HG03108 (cell line): ENCODE measurements at regions not wholly inside any gene's neighbourhood (a gene's known extent, or its start where the extent isn't known, plus 50 kb on each side); places are given as distances from the start of the nearest gene placed in this dataset.

Experiments used
- ATAC-seq: cut with Tn5 transposase; IDR thresholded peaks from one replicate; pipeline ENCODE4 v1.9.1; 2021; ENCODE audit warnings: moderate library complexity; ENCODE audit not compliant: unreplicated experiment

DNA sequence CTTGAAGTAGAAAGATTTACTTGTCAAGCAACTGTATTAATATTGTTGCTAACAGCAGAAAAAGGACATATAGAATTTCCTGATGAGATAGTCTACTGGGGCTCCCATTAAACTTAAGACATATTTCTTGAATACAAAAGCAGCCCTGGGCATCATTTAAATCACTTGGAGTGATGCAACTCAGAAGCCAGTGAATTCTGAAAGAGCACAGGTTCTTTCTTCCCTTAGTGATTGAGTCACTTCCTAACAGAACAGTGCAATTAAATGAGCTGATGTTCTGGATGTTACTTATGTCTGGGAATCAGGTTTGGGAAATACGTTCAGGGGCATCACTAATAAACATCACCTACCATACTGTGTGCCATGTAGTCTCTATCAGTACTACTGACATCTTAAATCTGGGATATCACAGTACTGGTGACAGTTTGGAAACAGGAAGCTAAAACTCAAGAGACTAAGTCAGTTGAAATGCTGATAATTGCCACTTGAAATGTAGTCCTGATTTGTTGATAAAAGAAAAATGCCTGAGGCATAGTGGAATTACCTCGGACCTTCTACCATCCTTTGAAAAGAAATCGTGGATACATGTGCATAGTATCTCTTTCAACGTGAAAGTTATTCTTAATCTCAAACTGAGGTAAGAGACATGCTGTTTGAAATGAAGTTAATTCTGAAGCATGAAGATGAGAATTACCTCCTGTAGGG, 249.2 kb upstream of the GPRIN3 start:
- ATAC-seq, result no peak

GRCh38 chr4:89551191-89551590, 243.6 kb upstream of the GPRIN3 start:
- no peak for ATAC-seq

- no peak for ATAC-seq
These were observed 242.3 kb upstream of the GPRIN3 start for GRCh38 chr4:89549907-89550306.

GRCh38 chr4:89545315-89545714, 237.7 kb upstream of the GPRIN3 start:
- no peak for ATAC-seq

GRCh38 chr4:89541998-89542397, 234.4 kb upstream of the GPRIN3 start:
- ATAC-seq, result no peak

DNA sequence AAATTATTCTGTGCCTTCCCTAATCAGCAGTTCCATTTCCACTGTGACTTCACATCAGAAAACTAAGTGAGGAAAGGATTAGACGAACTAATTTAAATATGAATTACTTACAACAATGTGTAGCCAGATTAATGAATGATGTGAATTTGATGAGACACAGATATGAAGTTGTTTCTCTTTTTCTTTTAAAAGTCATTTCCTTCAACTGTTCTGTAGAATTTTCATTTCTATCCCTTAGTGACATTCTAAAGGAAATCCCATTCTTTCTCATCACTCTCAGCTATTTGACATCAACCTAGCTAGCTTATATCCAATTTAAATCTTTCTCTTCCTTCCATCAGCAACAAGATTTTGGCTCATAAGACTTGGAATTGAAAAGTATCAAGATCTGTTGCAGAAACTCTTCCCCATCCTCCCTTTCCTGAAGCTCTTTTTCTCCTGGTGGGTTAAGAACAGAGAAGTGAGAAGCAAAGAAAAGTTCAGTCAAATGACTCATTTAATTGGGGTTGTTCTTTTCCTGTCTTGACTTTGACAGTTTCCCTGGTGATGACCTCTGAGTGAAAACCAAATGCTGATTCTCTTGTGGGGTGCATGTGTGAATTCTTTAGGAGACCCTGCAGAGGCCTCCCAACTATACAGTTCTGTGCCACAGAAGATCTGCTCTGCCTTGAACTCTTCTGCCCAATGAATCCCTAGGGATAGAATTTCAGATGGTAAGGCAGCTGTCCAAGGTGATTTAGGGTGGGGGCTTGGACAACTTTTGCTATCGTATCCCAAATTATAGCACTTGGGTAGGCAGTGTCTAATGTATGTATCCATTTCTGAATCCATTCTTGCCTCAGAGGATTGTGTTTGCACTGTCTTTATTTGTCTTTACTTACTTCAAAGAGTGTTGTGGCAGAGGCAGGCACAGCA, 232.5 kb upstream of the GPRIN3 start:
- ATAC-seq, result no peak

- no peak for ATAC-seq
These were observed 231.8 kb upstream of the GPRIN3 start for GRCh38 chr4:89539374-89539773.

DNA sequence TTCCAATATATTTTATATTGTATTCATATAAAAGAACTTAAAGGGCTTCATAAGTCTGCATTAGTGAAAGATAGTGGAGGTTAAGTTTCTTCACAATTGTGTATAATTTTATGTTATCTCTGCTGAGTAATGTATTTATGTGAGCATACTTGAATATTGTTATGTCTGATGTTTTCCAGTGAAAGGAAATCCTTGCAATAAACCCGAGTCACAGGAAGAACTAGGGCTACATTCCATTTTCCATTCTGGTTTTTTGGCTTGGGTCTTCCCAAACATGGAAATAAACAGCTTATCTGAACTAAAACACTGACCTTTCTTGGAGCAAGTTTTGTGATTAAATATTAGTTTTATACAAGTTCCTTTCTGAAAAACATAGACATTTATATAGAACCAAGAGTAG, 231.3 kb upstream of the GPRIN3 start:
- no peak for ATAC-seq

DNA sequence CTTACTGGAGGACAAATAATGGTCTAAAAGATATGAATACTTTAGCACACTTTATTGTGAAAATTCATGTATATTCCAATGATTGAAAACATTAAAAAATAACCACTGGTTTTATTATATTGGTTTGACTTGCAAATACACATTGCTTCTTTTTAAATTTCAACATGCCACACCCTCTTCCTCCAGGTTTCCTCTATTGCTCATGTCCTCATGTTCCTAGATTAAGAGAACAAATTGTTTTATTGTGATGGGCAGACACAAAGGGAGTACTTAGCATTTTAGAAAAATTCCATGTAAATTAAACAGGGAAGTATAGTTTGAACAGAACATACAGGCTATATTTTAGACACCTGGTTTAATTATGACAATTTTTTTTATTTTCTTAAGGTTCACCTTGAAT, 230.6 kb upstream of the GPRIN3 start:
- no peak for ATAC-seq

GRCh38 chr4:89537281-89537680, 229.7 kb upstream of the GPRIN3 start:
- ATAC-seq, result no peak

DNA sequence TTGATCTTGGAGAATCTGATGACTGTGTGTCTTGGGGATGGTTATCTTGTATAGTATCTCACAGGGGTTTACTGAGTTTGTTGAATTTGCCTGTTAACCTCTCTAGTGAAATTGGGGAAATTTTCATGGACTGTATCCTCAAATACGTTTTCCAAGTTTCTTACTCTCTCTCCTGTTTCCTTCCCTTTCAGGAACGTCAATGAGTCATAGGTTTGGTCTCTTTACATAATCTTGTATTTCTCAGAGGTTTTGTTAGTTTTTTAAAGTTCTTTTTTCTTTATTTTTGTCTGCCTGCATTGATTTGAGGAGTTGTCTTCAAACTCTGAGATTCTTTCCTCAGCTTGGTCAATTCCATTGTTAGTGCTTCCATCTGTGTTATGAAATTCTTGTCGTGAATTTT, 227.7 kb upstream of the GPRIN3 start:
- ATAC-seq, result no peak

- ATAC-seq, result no peak
These were observed 226.8 kb upstream of the GPRIN3 start for GRCh38 chr4:89534356-89534755.

- no peak for ATAC-seq
These were observed 224.5 kb upstream of the GPRIN3 start for GRCh38 chr4:89531932-89532640.

- no peak for ATAC-seq
These were observed 221.0 kb upstream of the GPRIN3 start for GRCh38 chr4:89528526-89529133.

DNA sequence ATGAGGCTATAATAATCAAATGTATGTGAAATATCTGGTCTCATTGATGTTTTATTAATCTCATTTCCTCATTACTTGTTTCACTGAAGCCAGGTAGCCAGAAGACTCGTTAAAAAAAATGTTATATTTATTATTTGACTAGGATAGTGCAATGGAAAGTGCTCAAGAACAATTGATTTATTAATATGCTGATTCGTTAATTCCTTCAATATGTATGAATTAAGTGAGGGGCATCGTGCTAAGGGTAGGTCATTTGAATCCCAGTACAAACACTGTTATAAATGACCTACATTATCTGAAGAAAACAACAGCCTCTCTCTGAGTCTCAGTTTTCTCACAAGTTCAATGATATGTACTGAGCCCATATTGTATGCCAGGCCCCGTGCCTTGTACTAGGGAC, 214.2 kb upstream of the GPRIN3 start:
- ATAC-seq, result no peak

- no peak for ATAC-seq
These were observed 212.2 kb upstream of the GPRIN3 start for GRCh38 chr4:89519771-89520320.

GRCh38 chr4:89518259-89518658, 210.7 kb upstream of the GPRIN3 start:
- ATAC-seq, result no peak

DNA sequence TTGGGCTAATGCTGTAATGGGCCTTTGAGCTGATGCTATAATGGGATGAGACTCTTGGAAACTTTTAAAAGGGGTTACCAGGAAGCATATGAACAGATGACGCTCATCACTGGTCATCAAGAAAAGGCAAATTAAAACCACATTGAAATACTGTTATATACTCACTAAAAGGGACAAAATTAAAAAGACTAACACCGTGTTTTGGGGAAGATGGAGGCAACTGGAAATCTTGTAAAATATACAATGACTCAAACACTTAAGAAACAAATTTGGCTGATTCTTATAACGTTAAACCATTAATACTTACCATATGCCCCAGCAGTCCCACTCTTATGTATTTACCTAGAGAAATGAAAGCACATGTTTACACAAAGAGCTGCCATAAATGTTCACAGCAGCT, 207.2 kb upstream of the GPRIN3 start:
- ATAC-seq, result no peak

- no peak for ATAC-seq
These were observed 204.2 kb upstream of the GPRIN3 start for GRCh38 chr4:89511776-89512175.

- peak; percentile 99 for ATAC-seq
These were observed 202.2 kb upstream of the GPRIN3 start for GRCh38 chr4:89509708-89510281.
